NCI-H2107 (cell line): ENCODE measurements at regions not wholly inside any gene's neighbourhood (a gene's known extent, or its start where the extent isn't known, plus 50 kb on each side); places are given as distances from the start of the nearest gene placed in this dataset.
"Not testable (repeated sequence)": the region's sequence is repeated elsewhere in the genome, so short reads cannot be mapped to it uniquely, and the experiment has no call there.

Source experiments
- DNase-seq: peaks from one replicate; lab custom pipeline; 2025; lab: John Stamatoyannopoulos, UW

- no peak for DNase-seq
Observed at GRCh38 chr20:12581644-12582289, 427.0 kb upstream of the SPTLC3 start.

DNA sequence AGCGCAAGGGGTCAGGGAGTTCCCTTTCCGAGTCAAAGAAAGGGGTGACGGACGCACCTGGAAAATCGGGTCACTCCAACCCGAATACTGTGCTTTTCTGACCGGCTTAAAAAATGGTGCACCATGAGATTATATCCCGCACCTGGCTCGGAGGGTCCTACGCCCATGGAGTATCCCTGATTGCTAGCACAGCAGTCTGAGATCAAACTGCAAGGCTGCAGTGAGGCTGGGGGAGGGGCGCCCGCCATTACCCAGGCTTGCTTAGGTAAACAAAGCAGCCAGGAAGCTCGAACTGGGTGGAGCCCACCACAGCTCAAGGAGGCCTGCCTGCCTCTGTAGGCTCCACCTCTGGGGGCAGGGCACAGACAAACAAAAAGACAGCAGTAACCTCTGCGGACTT lies 426.1 kb upstream of the SPTLC3 start:
- DNase-seq, result not testable (repeated sequence)

DNA sequence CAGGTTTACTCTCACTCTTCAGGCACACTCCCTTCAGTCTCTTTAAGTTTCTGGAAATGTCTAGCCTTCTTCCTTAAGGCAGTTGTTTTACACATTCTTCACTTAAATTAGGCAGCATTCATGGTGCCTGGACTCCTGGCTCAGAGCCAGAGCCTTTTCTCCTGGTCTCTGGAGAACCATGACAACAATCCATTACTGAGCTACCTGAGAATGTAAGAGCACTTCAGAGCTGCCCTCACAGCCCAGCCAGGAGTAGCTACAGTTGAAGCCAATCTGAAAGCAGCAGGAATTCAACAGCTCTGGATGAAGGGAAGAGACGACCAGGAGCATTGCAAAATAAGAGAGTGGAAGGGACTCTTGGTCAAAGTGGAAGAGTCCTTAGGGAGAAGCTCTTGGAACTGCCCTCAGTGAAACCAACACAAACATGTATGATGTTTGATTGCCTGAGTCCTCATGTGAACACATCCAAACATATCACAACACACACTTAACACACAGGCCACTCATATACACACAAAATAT lies 416.8 kb upstream of the SPTLC3 start:
- peak; percentile 68 for DNase-seq

DNA sequence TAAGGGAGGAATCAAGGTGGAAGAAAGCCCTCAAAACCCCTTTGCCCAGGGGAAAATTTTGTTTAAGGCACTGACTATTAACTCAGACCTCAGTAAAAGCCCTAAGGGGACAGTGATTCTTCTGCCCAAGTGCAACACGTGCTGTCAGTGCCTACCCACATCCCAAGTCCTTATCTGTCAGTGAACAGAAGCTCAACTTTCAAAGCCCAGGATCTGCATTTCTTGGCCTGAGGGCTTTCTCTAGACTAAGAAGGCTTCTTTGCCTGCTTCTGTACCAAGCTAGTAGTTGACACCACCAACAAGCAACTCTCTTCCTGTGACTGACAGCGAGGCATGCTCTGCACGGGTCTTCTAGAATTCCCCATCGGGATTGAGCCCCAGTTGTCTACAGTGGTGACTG lies 416.0 kb upstream of the SPTLC3 start:
- no peak for DNase-seq

- DNase-seq, result no peak
Observed at GRCh38 chr20:12593342-12593873, 415.4 kb upstream of the SPTLC3 start.

DNA sequence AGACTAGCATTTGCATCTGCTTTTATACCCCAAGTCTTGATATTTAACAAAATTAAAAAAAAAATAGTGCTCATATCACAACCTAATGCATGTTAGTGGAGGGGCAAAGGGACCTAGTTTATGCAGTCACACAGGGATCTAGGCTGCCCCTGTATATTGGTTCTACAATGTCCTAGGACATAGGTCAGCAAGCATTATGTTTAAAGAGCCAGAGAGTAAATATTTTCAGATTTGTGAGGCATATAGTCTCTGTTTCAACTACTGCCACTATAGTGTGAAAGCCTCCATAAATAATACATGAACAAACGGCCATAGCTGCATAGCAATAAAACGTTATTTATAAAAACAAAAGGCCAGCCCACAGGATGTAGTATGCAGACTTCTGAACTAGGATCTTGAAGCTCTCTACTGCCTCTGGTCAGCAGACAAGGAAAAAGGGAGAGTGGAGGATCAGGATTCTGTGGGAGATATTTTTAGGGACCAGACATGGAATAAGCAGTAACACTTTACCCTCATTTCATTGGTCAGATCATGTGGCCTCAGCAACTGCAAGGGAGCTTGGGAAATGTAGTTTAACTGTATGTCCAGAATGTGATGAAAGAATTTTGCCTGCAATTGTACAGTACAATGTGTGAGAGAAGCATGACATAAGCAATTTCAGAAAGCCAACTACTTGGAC lies 414.2 kb upstream of the SPTLC3 start:
- DNase-seq, result no peak

- no peak for DNase-seq
Observed at GRCh38 chr20:12595841-12596240, 412.9 kb upstream of the SPTLC3 start.

GRCh38 chr20:12596863-12597262 lies 411.9 kb upstream of the SPTLC3 start:
- DNase-seq, result no peak

DNA sequence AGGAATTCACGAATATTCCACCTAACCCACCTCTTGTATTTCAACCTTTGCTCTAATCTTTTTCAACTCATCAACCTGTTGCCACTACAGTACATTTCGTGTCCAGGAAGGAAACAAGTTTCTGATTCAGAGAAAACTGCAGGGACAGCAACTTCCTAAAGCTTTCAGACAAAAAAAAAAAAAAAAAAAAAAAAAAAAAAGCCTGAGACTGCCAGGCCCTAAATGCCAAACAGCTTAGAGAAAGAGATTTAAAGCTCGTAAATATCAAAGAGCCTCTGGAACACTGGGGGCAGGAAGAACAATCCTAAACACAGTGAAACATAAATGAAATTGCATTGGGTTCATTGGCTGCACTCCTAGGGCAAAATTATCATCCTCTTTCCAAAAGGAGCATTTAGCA lies 411.2 kb upstream of the SPTLC3 start:
- no peak for DNase-seq

DNA sequence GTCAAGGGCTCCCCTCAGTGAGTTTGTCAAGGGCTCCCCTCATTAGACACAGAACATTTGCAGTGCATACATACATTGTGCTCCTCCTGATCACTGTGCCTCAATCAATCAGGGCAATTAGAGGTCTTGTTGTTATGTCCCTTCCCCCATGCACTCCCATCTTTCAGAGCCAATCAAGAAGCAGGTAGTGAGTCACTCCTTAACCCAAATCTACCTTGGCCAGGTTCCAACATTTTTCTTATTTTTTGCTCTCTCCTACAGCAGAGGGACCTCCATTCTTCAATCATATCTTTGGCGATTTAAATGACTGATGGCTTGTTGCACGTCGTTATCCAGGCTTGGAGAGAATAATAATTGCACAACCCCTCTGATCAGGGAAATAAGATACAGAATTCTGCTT lies 409.9 kb upstream of the SPTLC3 start:
- DNase-seq, result no peak

GRCh38 chr20:12599494-12599893 lies 409.3 kb upstream of the SPTLC3 start:
- no peak for DNase-seq

DNA sequence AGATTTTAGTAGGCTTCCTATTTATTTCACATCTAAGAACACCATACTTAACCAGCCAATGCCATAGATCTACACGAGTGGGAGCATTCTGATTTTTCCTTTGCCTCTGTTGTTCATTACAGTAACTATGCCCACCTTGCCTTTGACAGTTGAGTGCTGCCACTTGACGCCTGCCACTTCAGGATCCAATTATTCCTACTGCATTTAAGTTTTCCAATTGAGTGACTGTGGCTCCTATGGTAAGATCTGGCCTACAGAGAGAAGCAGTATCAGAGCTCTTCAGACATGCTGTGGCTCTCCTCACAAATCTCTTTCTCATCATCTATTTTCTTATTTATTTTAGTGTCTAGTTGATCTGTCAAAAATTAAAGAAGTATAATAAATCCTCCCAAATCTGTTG lies 403.0 kb upstream of the SPTLC3 start:
- no peak for DNase-seq

GRCh38 chr20:12610871-12611270 lies 397.9 kb upstream of the SPTLC3 start:
- no peak for DNase-seq

DNA sequence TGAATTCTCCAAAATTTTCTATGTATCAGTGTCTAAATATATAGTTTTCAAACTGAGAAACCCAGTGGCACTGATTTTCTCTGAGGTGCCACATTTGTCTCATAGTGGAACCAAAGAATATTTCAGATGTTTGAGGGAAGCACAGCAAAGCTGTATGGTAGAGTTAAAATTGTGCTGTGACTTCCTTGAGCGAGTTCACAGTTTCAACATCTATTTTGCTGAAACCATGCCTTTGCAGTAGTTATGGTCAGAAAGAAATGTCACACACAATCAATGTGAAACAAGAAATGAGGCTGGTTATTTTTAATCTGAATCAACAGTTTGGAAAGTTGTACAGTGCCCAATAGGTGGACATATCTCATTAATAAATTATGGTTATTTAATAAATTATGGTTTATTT lies 394.0 kb upstream of the SPTLC3 start:
- no peak for DNase-seq

GRCh38 chr20:12617076-12617475 lies 391.7 kb upstream of the SPTLC3 start:
- no peak for DNase-seq

GRCh38 chr20:12623870-12624269 lies 384.9 kb upstream of the SPTLC3 start:
- no peak for DNase-seq

GRCh38 chr20:12627485-12627884 lies 381.3 kb upstream of the SPTLC3 start:
- DNase-seq, result no peak

- DNase-seq, result no peak
Observed at GRCh38 chr20:12638633-12639312, 370.0 kb upstream of the SPTLC3 start.

DNA sequence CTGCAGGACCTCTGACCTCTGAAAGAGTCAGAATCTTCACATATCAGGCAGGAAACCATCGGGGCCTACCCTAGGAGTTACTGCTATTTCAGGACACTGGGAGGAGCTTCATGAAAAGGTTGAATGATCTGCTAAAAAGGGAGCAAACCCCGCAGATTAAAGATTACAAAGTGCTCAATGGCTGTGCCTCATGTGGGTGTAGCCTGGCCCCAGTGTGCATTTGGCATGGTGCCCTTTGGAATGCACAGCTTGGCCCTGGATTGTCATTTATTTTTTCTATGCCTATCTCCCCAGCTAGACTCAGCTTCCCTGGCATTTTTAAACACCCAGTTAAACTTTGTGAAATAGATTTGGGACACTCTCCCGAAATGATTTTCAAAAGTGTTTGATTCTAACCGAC lies 368.5 kb upstream of the SPTLC3 start:
- no peak for DNase-seq

- DNase-seq, result no peak
Observed at GRCh38 chr20:12641619-12642018, 367.2 kb upstream of the SPTLC3 start.

DNA sequence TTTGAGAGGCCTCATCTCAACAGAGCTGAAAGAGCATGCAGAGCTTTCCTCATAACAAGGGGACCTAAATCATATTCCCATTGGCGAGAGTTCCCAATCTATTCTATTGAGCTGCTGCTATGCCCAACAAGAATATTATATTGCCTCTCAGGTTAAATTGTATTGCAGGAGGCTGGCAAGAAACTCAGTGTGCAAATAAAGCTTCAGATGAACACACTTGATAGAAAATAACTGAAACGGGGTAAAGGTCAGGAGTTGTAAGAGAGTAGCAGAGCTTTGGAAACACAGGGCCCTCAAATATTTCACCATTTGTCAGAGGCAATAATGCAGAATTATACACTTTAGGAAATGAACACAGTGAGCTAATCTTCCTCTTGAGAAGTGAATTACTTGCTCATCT lies 364.3 kb upstream of the SPTLC3 start:
- DNase-seq, result no peak

DNA sequence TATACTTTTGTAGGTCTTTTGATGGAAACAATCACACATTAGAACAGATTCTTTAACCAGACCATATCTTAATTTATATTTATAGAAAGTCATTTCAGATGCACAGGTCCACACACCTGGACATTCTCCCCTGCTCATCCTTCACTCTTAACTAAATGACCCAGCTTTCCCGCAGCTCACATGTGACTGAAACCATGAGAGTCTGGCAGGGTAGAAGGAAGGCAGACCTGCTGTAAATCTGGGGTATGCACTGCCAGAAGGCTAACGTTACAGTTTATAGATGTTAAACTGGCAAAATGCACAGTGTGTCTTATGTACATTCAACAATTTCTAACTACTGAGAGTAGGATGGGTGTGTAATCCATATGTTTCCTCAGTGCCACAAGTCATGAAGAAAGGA lies 359.5 kb upstream of the SPTLC3 start:
- DNase-seq, result no peak

DNA sequence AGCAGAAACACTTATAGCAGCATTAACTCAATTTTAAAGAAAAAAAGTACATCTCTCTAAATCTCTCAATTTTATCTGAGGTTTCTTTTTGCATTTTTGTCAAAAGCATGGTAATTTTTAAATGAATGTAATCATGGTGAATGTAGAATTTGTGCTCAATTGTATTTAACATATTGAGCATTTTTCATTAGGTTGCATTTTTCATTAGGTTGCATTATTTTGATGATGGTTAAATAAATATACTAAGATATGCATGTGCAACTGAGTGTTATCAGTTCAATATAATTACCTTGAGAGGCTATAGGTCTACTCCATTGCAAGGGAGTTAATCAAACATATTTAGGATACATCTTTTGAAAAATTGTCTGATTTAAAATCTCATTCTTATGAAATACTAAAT lies 355.1 kb upstream of the SPTLC3 start:
- DNase-seq, result no peak
